ENCODE measurements at regions not wholly inside any gene's neighbourhood (a gene's known extent, or its start where the extent isn't known, plus 50 kb on each side); places are given as distances from the start of the nearest gene placed in this dataset.

DNA sequence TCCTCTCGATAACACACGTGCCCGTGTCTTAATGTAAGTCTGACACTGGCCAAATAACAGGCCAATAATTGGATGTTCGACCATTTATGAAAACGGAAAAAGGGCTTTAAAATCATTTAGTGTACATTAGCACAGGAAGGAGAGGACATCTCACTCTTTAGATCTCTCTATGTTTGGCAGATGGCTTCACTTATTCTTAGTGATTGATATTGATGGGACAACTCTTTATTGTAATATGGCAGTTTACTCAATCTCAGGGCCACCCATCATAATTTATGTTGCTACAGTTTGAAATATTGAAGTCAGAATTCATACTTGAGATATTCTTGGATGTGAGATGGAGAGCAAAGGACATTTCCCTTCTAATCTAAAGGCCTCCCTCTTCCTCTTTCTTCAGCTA, 430.7 kb upstream of the ARGLU1 start:
- TF ChIP-seq CTCF (conservative IDR thresholded peaks at IDR 0.05) (no peak), ZFX (IDR thresholded peaks at IDR 0.05) (no peak)

Measured in C4-2B (cell line).